Mesothelial cell of epicardium (in vitro differentiated cells): ENCODE measurements at regions not wholly inside any gene's neighbourhood (a gene's known extent, or its start where the extent isn't known, plus 50 kb on each side); places are given as distances from the start of the nearest gene placed in this dataset.

Experiments used
- DNase-seq, 2 experiments: peaks; one replicate each; pipeline ENCODE4 v3.0.0; 2021; ENCODE audit warnings: low spot score in 2 of 2; ENCODE audit not compliant: unreplicated experiment in 2 of 2
- H3K27ac Mint-ChIP-seq: 2 replicates; pipeline ENCODE4 v1.8.0; 2021; ENCODE audit warnings: mixed read lengths
- H3K27me3 Mint-ChIP-seq: 2 replicates; pipeline ENCODE4 v1.8.0; 2021; ENCODE audit warnings: low read depth, mixed read lengths
- H3K36me3 Mint-ChIP-seq: 2 replicates; pipeline ENCODE4 v1.8.0; 2021; ENCODE audit warnings: mixed read lengths
- H3K4me1 Mint-ChIP-seq: 2 replicates; pipeline ENCODE4 v1.8.0; 2021; ENCODE audit warnings: mixed read lengths
- H3K4me3 Mint-ChIP-seq: 2 replicates; pipeline ENCODE4 v1.8.0; 2021; ENCODE audit warnings: mild to moderate bottlenecking, moderate library complexity, mixed read lengths
- H3K9me3 Mint-ChIP-seq: 2 replicates; pipeline ENCODE4 v1.8.0; 2021; ENCODE audit warnings: mixed read lengths
- TF ChIP-seq, protein P1 (sequence below): fragments of 200-600 bp; sonication (generic); IDR thresholded peaks from one replicate; pipeline ENCODE4 v1.5.0; 2021; ENCODE audit warnings: antibody characterized with exemption; ENCODE audit not compliant: unreplicated experiment

DNA sequence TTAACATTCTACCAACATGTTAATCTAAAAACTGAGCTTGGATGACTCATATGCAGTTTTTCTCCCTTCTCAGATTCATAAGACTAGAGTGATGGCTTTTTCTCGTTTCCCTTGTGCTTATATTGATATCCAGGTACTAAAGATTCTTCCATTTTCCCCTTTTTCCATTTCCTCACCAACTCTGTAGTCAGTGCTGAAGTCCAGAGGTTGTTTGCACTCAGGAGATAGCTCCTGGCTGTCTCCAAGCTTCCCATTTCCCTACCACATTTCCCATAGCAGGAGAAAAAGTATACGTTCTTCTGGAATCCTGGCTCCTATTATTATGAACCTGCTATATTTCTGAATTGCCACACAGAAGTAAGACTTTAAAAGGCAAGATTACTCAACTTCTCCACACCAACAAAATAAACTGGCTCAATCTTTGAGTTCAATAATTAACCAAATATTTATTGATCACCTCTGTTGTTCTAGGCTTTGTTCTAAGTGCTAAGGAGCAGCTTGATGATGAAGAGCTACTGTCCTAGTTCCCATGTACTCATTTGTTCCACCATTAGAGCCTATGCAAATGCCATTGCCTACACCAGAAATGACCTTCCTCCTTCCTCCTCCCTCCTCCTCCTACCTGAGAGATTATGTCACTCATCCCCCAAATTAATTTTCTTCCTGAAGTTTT, 454.4 kb upstream of the RPS6KA3 start:
- H3K27ac Mint-ChIP-seq: no peak overlapping the region
- no peaks in the 10 kb centered on the region for H3K36me3 Mint-ChIP-seq
- no peaks in the 10 kb centered on the region for H3K4me1 Mint-ChIP-seq
- TF ChIP-seq, protein P1, sequence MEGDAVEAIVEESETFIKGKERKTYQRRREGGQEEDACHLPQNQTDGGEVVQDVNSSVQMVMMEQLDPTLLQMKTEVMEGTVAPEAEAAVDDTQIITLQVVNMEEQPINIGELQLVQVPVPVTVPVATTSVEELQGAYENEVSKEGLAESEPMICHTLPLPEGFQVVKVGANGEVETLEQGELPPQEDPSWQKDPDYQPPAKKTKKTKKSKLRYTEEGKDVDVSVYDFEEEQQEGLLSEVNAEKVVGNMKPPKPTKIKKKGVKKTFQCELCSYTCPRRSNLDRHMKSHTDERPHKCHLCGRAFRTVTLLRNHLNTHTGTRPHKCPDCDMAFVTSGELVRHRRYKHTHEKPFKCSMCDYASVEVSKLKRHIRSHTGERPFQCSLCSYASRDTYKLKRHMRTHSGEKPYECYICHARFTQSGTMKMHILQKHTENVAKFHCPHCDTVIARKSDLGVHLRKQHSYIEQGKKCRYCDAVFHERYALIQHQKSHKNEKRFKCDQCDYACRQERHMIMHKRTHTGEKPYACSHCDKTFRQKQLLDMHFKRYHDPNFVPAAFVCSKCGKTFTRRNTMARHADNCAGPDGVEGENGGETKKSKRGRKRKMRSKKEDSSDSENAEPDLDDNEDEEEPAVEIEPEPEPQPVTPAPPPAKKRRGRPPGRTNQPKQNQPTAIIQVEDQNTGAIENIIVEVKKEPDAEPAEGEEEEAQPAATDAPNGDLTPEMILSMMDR: no peak
- H3K9me3 Mint-ChIP-seq: peaks cover 10% of the 10 kb centered on the region
- no peak for DNase-seq
- no peak overlapping the region for H3K4me3 Mint-ChIP-seq
- H3K27me3 Mint-ChIP-seq: no peaks in the 10 kb centered on the region

DNA sequence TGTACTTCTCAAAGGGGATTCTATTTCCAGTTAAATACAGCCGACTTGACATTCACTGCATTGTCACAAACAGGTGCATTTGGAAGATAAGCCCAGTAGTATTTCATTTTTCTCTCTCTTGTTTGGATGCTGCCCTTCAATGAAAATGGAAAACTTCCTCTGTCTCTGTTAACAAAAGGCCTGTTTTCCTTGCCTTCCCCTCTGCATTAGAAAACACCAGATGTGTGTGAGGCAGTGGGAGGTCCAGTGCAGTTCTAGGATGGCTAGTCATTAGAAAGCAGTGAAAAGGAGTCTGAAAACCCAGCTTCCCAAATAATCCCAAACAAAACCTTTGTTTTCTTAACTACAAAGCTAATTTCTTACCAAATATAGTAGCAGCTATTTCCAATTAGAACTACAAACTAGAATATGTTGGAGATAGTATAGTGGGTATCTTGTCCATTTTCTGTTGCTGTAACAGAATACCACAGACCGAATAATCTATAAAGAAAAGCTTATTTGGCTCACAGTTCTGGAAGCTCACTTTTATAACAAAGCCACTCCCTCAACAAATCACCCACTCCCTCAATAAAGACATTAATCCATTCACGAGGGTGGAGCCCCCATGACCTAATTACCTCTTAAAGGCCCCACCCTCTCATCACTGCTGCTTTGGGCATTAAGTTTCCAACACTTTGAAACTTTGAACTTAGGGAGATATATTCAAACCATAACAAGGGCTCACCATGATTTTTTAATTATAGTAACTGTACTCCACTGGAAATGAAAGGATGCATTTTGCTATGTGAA, 452.1 kb upstream of the RPS6KA3 start:
- Mint-ChIP-seq H3K27me3 (no peaks in the 10 kb centered on the region), H3K4me1 (peaks cover 6% of the 10 kb centered on the region), H3K36me3 (no peaks in the 10 kb centered on the region), H3K9me3 (peaks cover 10% of the 10 kb centered on the region), H3K27ac (no peak overlapping the region), H3K4me3 (no peak overlapping the region)
- DNase-seq: no peak
- TF ChIP-seq, protein P1: no peak

DNA sequence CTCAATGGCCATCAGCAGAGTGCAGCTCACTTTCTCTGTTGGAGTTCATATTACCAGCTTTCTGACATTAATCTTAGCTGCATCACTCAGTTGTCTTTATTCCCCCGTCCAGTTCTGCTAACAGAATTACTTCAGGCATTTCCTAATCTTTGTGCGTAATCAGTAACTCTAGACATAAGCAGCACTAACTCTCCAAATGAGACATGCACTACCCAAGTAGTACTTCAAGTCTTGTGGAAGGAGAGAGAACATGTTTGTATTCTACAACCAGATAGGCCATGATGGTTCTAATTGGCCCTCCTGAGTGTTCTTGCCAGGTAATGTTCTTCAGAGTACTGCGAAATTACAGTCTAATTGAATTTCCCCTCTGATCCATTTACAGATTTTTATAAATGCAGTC, 448.5 kb upstream of the RPS6KA3 start:
- DNase-seq: no peak
- Mint-ChIP-seq H3K4me3 (no peak overlapping the region), H3K27me3 (no peaks in the 10 kb centered on the region), H3K27ac (no peak overlapping the region), H3K4me1 (peaks cover 6% of the 10 kb centered on the region), H3K9me3 (peaks cover 10% of the 10 kb centered on the region), H3K36me3 (no peaks in the 10 kb centered on the region)
- TF ChIP-seq, protein P1: no peak

DNA sequence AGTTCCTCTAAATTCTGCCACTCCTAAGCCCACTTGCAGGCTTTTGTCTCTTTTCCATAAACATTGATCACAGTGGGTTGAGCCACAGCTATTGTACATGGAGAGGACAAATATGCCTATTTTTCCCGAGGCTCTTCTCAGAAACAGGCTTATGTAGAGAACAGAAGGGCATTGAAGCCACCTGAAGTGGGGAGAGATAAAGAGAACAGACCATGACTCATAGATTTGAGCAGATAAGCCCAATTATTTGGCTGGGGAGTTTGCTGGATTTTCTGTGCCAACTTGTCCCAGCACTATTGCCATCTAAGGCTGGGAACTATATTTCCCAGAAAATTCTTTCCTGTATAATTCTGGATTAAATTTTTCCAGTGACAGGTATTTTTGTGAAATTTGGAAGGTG, 446.1 kb upstream of the RPS6KA3 start:
- Mint-ChIP-seq H3K4me1 (peaks cover 6% of the 10 kb centered on the region), H3K36me3 (no peaks in the 10 kb centered on the region), H3K9me3 (peaks cover 10% of the 10 kb centered on the region), H3K27ac (no peak overlapping the region), H3K27me3 (no peaks in the 10 kb centered on the region), H3K4me3 (no peak overlapping the region)
- DNase-seq: no peak
- TF ChIP-seq, protein P1: no peak

DNA sequence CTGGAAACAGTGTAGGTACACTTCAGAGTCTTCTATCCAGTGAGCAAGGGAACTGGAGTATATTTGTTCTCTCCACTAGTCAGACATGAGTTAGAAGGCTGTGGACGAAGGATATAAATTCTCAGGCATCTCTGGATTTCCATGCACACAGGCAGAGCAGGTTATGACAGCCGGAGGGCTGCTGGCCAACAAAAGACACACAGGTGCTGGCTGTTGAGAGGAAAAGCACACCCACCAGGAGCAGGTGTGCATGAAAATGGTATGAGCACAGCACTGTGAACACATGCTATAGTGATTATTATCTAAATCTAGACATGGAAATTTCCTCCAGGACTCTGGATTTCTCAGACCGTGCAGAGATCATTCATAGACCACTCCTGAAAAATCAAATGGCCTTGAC, 444.7 kb upstream of the RPS6KA3 start:
- Mint-ChIP-seq H3K27me3 (no peaks in the 10 kb centered on the region), H3K4me3 (no peak overlapping the region), H3K36me3 (no peaks in the 10 kb centered on the region), H3K9me3 (peaks cover under 1% of the 10 kb centered on the region), H3K27ac (no peak overlapping the region), H3K4me1 (peaks cover 6% of the 10 kb centered on the region)
- no peak for DNase-seq
- TF ChIP-seq, protein P1: no peak
